H1 (cell line): ENCODE measurements at regions not wholly inside any gene's neighbourhood (a gene's known extent, or its start where the extent isn't known, plus 50 kb on each side); places are given as distances from the start of the nearest gene placed in this dataset.

Experiments
- CTCF ChIA-PET: fragments of 300-600 bp; sonication (Branson Sonifier 250); formaldehyde crosslinking; loops from one replicate; lab custom pipeline; 2021; ENCODE audit not compliant: partially characterized antibody; lab: Charles Lee
- POLR2A ChIA-PET: fragments of 300-600 bp; sonication (Branson Sonifier 250); formaldehyde crosslinking; loops from one replicate; lab custom pipeline; 2021; ENCODE audit warnings: inconsistent platforms; ENCODE audit not compliant: partially characterized antibody; lab: Charles Lee
- DNase-seq, 2 experiments: peaks; one replicate each; pipeline versions ENCODE4 v3.0.0 to v3.0.0-alpha.2; 2010 to 2022; ENCODE audit warnings: low spot score in 2 of 2, low read depth in 1 of 2, mixed read lengths in 1 of 2
- FAIRE-seq: peaks from 2 replicates; lab custom pipeline; 2011; peaks lifted over from hg19 to GRCh38; lab: Jason Lieb, UNC
- H2AFZ ChIP-seq: 2 replicates; pipeline ENCODE4 v1.8.1; 2012; ENCODE audit warnings: low read length, inconsistent platforms
- H2AK5ac ChIP-seq: 2 replicates; pipeline ENCODE4 v1.6.1; 2013; ENCODE audit warnings: low read depth, low read length
- H2BK120ac ChIP-seq: replicated peaks from 2 replicates; pipeline ENCODE3; 2013; ENCODE audit warnings: low read depth, low read length, inconsistent platforms
- H2BK12ac ChIP-seq: 2 replicates; pipeline ENCODE4 v1.6.1; 2013; ENCODE audit warnings: low read depth, low read length
- H2BK15ac ChIP-seq: 2 replicates; pipeline ENCODE4 v1.6.1; 2013; ENCODE audit warnings: low read length
- H2BK20ac ChIP-seq: 2 replicates; pipeline ENCODE4 v1.6.1; 2013; ENCODE audit warnings: low read length
- H2BK5ac ChIP-seq: 2 replicates; pipeline ENCODE4 v1.6.1; 2013; ENCODE audit warnings: low read depth, low read length
- H3K14ac ChIP-seq: 2 replicates; pipeline ENCODE4 v1.6.1; 2013; ENCODE audit warnings: inconsistent platforms; ENCODE audit not compliant: insufficient read length
- H3K18ac ChIP-seq: 2 replicates; pipeline ENCODE4 v1.6.1; 2013; ENCODE audit warnings: low read length; ENCODE audit errors: extremely low read depth
- H3K23ac ChIP-seq: 2 replicates; pipeline ENCODE4 v1.6.1; 2013; ENCODE audit warnings: inconsistent platforms; ENCODE audit not compliant: insufficient read length
- H3K23me2 ChIP-seq: 2 replicates; pipeline ENCODE4 v1.6.1; 2013; ENCODE audit warnings: low read depth, low read length
- H3K27ac ChIP-seq: 2 replicates; pipeline ENCODE4 v1.6.1; 2011; ENCODE audit warnings: low read depth, low read length, inconsistent platforms
- H3K27me3 ChIP-seq, 4 experiments: replicated peaks in 1 of 4; 1 replicate in 1 of 4; 2 replicates in 3 of 4; pipeline versions ENCODE4 v1.6.1 to v1.8.1; 2011 to 2013; ENCODE audit warnings: low read length in 3 of 4, mild to moderate bottlenecking in 3 of 4, inconsistent platforms in 2 of 4, mixed read lengths in 2 of 4, moderate library complexity in 1 of 4; ENCODE audit not compliant: control insufficient read depth in 3 of 4, insufficient read depth in 3 of 4; ENCODE audit errors: extremely low read depth in 1 of 4
- H3K36me3 ChIP-seq, 4 experiments: 2 replicates each; pipeline versions ENCODE4 v1.6.1 to v1.8.1; 2011 to 2013; ENCODE audit warnings: mild to moderate bottlenecking in 4 of 4, low read length in 3 of 4, moderate library complexity in 2 of 4, control low read depth in 1 of 4, inconsistent platforms in 1 of 4; ENCODE audit not compliant: insufficient read depth in 4 of 4, control insufficient read depth in 2 of 4
- H3K4ac ChIP-seq: replicated peaks from 2 replicates; pipeline ENCODE3; 2013; ENCODE audit warnings: low read length, low read depth, mixed read lengths, inconsistent platforms; ENCODE audit not compliant: insufficient read length
- H3K4me1 ChIP-seq, 4 experiments: replicated peaks in 1 of 4; 1 replicate in 1 of 4; 2 replicates in 3 of 4; pipeline versions ENCODE4 v1.6.1 to v1.8.1; 2011 to 2013; ENCODE audit warnings: low read length in 3 of 4, inconsistent platforms in 2 of 4, mixed read lengths in 1 of 4; ENCODE audit not compliant: insufficient read depth in 4 of 4, control insufficient read depth in 3 of 4
- H3K4me2 ChIP-seq, 2 experiments: 2 replicates each; pipeline versions ENCODE4 v1.6.1 to v1.8.1; 2011 to 2013; ENCODE audit warnings: low read depth in 2 of 2, low read length in 2 of 2, control low read depth in 1 of 2, inconsistent platforms in 1 of 2, mild to moderate bottlenecking in 1 of 2; ENCODE audit not compliant: insufficient read depth in 1 of 2
- H3K4me3 ChIP-seq, 4 experiments: fragments of 200-600, 300-600 bp in 1 of 4; sonication (generic), shearing (Covaris generic), sonication (Bioruptor Twin) in 1 of 4; 2 replicates each; pipeline versions ENCODE4 v1.5.1 to v1.8.1; 2011 to 2016; ENCODE audit warnings: low read length in 4 of 4, low read depth in 3 of 4, control low read depth in 2 of 4, inconsistent platforms in 2 of 4, mild to moderate bottlenecking in 2 of 4, mixed read lengths in 1 of 4, moderate library complexity in 1 of 4; ENCODE audit not compliant: insufficient read depth in 2 of 4; ENCODE audit errors: extremely low read depth in 1 of 4
- H3K56ac ChIP-seq: replicated peaks from 2 replicates; pipeline ENCODE3; 2013; ENCODE audit warnings: low read depth, mild to moderate bottlenecking, mixed read lengths, low read length, inconsistent platforms; ENCODE audit not compliant: insufficient read length
- H3K79me1 ChIP-seq: 2 replicates; pipeline ENCODE4 v1.6.1; 2013; ENCODE audit warnings: low read depth, low read length, control low read depth
- H3K79me2 ChIP-seq, 2 experiments: 2 replicates each; pipeline versions ENCODE4 v1.6.1 to v1.8.1; 2012 to 2013; ENCODE audit warnings: low read length in 2 of 2, mild to moderate bottlenecking in 2 of 2, inconsistent platforms in 1 of 2; ENCODE audit not compliant: insufficient read depth in 2 of 2, control insufficient read depth in 1 of 2
- H3K9ac ChIP-seq, 4 experiments: replicated peaks in 1 of 4; 1 replicate in 1 of 4; 2 replicates in 3 of 4; pipeline versions ENCODE4 v1.6.1 to v1.8.1; 2011 to 2013; ENCODE audit warnings: low read depth in 3 of 4, low read length in 3 of 4, control low read depth in 2 of 4, mild to moderate bottlenecking in 2 of 4, moderate library complexity in 2 of 4, inconsistent platforms in 1 of 4; ENCODE audit errors: extremely low read depth in 1 of 4
- H3K9me3 ChIP-seq, 2 experiments: 2 replicates each; pipeline versions ENCODE4 v1.6.1 to v1.8.1; 2012 to 2013; ENCODE audit warnings: mild to moderate bottlenecking in 2 of 2, moderate library complexity in 2 of 2, control low read depth in 1 of 2, inconsistent platforms in 1 of 2, low read depth in 1 of 2, low read length in 1 of 2, mixed read lengths in 1 of 2; ENCODE audit not compliant: insufficient read depth in 2 of 2
- H4K20me1 ChIP-seq, 2 experiments: replicated peaks in 1 of 2; 2 replicates each; pipeline versions ENCODE3 to v1.8.1; 2011 to 2013; ENCODE audit warnings: inconsistent platforms in 2 of 2, low read length in 2 of 2, mild to moderate bottlenecking in 1 of 2; ENCODE audit not compliant: insufficient read depth in 2 of 2, control insufficient read depth in 1 of 2
- H4K5ac ChIP-seq: 2 replicates; pipeline ENCODE4 v1.6.1; 2013; ENCODE audit warnings: low read length, low read depth, mixed read lengths, inconsistent platforms; ENCODE audit not compliant: insufficient read length
- H4K8ac ChIP-seq: 2 replicates; pipeline ENCODE4 v1.8.0; 2013; ENCODE audit warnings: mild to moderate bottlenecking, moderate library complexity, low read length, inconsistent platforms; ENCODE audit not compliant: insufficient read depth; ENCODE audit errors: extremely low read depth
- H4K91ac ChIP-seq: replicated peaks from 2 replicates; pipeline ENCODE3; 2013; ENCODE audit warnings: low read length, mixed read lengths, inconsistent platforms; ENCODE audit not compliant: insufficient read length
- ASH2L ChIP-seq: fragments of 200-600, 300-600 bp; sonication (generic); IDR thresholded peaks from one replicate; pipeline ENCODE4 v1.7.1; 2017; ENCODE audit warnings: low read length
- ATF2 ChIP-seq: IDR thresholded peaks from 2 replicates; pipeline ENCODE4 v1.6.1; 2012; ENCODE audit warnings: low read length, inconsistent platforms
- BCL11A ChIP-seq, 2 experiments: IDR thresholded peaks; one replicate each; pipeline ENCODE4 v1.6.1; 2011; ENCODE audit warnings: low read depth in 2 of 2, low read length in 2 of 2, mild to moderate bottlenecking in 2 of 2
- CBX8 ChIP-seq: fragments of 300-800, 300-1000 bp; sonication (generic); IDR thresholded peaks from 2 replicates; pipeline ENCODE4 v1.7.1; 2016; ENCODE audit warnings: low read depth, low read length, borderline replicate concordance
- EGR1 ChIP-seq: IDR thresholded peaks from 2 replicates; pipeline ENCODE4 v1.6.1; 2011; ENCODE audit warnings: low read depth, low read length, borderline replicate concordance
- EP300 ChIP-seq, 2 experiments: IDR thresholded peaks; 1 replicate in 1 of 2; 2 replicates in 1 of 2; pipeline ENCODE4 v1.6.1; 2011 to 2012; ENCODE audit warnings: low read depth in 2 of 2, low read length in 2 of 2, mild to moderate bottlenecking in 2 of 2, borderline replicate concordance in 1 of 2, inconsistent platforms in 1 of 2, moderate library complexity in 1 of 2
- KDM4A ChIP-seq: IDR thresholded peaks from one replicate; pipeline ENCODE4 v1.7.1; 2012; ENCODE audit warnings: low read depth, mild to moderate bottlenecking, moderate library complexity, low read length, inconsistent platforms; ENCODE audit not compliant: severe bottlenecking
- KDM5A ChIP-seq: fragments of 200-600 bp; IDR thresholded peaks from 2 replicates; pipeline ENCODE4 v1.7.1; 2012; ENCODE audit warnings: mild to moderate bottlenecking, low read length, inconsistent platforms, mixed read lengths
- NRF1 ChIP-seq: IDR thresholded peaks from 2 replicates; pipeline ENCODE4 v1.6.1; 2011; ENCODE audit warnings: mild to moderate bottlenecking, low read depth, low read length, improper control_type of control experiment
- POLR2AphosphoS5 ChIP-seq: IDR thresholded peaks from 2 replicates; pipeline ENCODE4 v1.6.1; 2011; ENCODE audit warnings: low read depth, low read length
- WGBS, 2 experiments: shearing (Covaris generic) in 1 of 2; methylation state at CpG; one replicate each; pipeline versions ENCODE4 v1.1.6 to v1.1.7; 2013 to 2015; ENCODE audit warnings: low lambda C conversion rate in 2 of 2, mixed read lengths in 2 of 2, inconsistent platforms in 1 of 2, low coverage in 1 of 2, missing lambda C conversion rate in 1 of 2; ENCODE audit not compliant: insufficient replicate concordance in 2 of 2, insufficient coverage in 1 of 2, insufficient read length in 1 of 2; ENCODE audit errors: extremely low coverage in 1 of 2, missing lambda C conversion rate in 1 of 2; 5-methylcytosine and 5-hydroxymethylcytosine counted together
- TF ChIP-seq, protein P1 (sequence below): IDR thresholded peaks from 2 replicates; pipeline ENCODE4 v1.6.1; 2012; ENCODE audit warnings: inconsistent platforms
- TF ChIP-seq, protein P2 (sequence below): IDR thresholded peaks from 2 replicates; pipeline ENCODE4 v1.6.1; 2011; ENCODE audit warnings: low read length, improper control_type of control experiment

DNA sequence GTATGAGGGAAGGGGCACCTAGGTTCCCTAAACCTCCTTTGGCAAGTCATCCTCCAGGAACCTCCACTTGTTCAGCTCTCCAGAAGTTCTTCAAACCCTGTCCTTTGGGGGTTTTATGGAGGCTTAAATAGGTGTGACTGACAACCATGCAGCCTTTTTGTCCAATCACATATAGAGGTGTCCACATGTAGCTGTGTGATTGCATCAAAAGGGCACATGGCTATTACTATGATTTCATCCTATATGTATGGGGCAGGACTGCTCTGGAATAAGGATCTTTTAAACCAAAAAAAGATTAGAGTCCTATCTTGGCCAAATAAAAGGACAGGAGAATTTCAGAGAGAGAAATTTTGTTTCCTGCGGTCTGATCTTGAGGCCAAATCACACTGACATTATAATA lies 453.2 kb upstream of the EPHA6 start:
- no peak overlapping the region for H3K18ac ChIP-seq
- H2BK5ac ChIP-seq: no peak overlapping the region
- no peak overlapping the region for H2BK20ac ChIP-seq
- no peak overlapping the region for H3K4ac ChIP-seq
- H3K27me3 ChIP-seq: no peaks in the 10 kb centered on the region
- no peak for DNase-seq
- no peak for FAIRE-seq
- no peak overlapping the region for H4K8ac ChIP-seq
- H3K79me1 ChIP-seq: no peaks in the 10 kb centered on the region
- no peak overlapping the region for H3K14ac ChIP-seq
- ChIA-PET POLR2A (no interaction called here), CTCF (no interaction called here)
- no peak overlapping the region for H2BK15ac ChIP-seq
- no peak overlapping the region for H3K4me3 ChIP-seq
- no peaks in the 10 kb centered on the region for H3K4me1 ChIP-seq
- no peak overlapping the region for H2BK120ac ChIP-seq
- H4K20me1 ChIP-seq: no peaks in the 10 kb centered on the region
- WGBS, 2 experiments: 100% methylated on average over 1 of the region's 1 CpG; no CpG with 5 or more reads in 1 of the 2 experiments
- no peak overlapping the region for H3K56ac ChIP-seq
- no peak overlapping the region for H3K4me2 ChIP-seq
- no peak overlapping the region for H2BK12ac ChIP-seq
- H4K91ac ChIP-seq: no peak overlapping the region
- H3K9ac ChIP-seq: no peak overlapping the region
- no peak overlapping the region for H4K5ac ChIP-seq
- H3K9me3 ChIP-seq: no peaks in the 10 kb centered on the region; a peak in 1 of 4 replicates
- no peak overlapping the region for H2AK5ac ChIP-seq
- no peaks in the 10 kb centered on the region for H3K36me3 ChIP-seq
- H3K79me2 ChIP-seq: no peaks in the 10 kb centered on the region
- no peak overlapping the region for H2AFZ ChIP-seq
- no peaks in the 10 kb centered on the region for H3K23me2 ChIP-seq
- H3K27ac ChIP-seq: no peak overlapping the region
- no peak overlapping the region for H3K23ac ChIP-seq
- TF ChIP-seq EGR1 (no peak), ASH2L (no peak), KDM4A (no peak), NRF1 (no peak), KDM5A (no peak), ATF2 (no peak), EP300 (IDR thresholded peaks at IDR 0.05; ENCODE audit: borderline replicate concordance in 1 of 2, low read depth in 2 of 2, low read length in 2 of 2) (no peak), POLR2AphosphoS5 (no peak), CBX8 (no peak), BCL11A (IDR thresholded peaks at IDR 0.05; ENCODE audit: low read depth in 2 of 2, low read length in 2 of 2) (no peak)
- TF ChIP-seq, protein P1, sequence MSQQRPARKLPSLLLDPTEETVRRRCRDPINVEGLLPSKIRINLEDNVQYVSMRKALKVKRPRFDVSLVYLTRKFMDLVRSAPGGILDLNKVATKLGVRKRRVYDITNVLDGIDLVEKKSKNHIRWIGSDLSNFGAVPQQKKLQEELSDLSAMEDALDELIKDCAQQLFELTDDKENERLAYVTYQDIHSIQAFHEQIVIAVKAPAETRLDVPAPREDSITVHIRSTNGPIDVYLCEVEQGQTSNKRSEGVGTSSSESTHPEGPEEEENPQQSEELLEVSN: no peak
- TF ChIP-seq, protein P2, sequence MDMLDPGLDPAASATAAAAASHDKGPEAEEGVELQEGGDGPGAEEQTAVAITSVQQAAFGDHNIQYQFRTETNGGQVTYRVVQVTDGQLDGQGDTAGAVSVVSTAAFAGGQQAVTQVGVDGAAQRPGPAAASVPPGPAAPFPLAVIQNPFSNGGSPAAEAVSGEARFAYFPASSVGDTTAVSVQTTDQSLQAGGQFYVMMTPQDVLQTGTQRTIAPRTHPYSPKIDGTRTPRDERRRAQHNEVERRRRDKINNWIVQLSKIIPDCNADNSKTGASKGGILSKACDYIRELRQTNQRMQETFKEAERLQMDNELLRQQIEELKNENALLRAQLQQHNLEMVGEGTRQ: no peak
